RKO (cell line): ENCODE measurements at regions not wholly inside any gene's neighbourhood (a gene's known extent, or its start where the extent isn't known, plus 50 kb on each side); places are given as distances from the start of the nearest gene placed in this dataset.

ENCODE experiments used
- DNase-seq: peaks from one replicate; pipeline ENCODE4 v3.0.0-alpha.2; 2016; ENCODE audit warnings: low spot score

GRCh38 chr14:55938249-55938791 is 179.9 kb upstream of the PELI2 start:
- DNase-seq, result no peak

GRCh38 chr14:55942076-55942654 is 176.0 kb upstream of the PELI2 start:
- DNase-seq, result no peak

- DNase-seq, result no peak
Observed at GRCh38 chr14:55942826-55943225, 175.4 kb upstream of the PELI2 start.

- DNase-seq, result no peak
Observed at GRCh38 chr14:55944757-55945156, 173.5 kb upstream of the PELI2 start.

GRCh38 chr14:55946231-55946630 is 172.0 kb upstream of the PELI2 start:
- DNase-seq, result no peak

- no peak for DNase-seq
Observed at GRCh38 chr14:55948399-55948798, 169.8 kb upstream of the PELI2 start.

GRCh38 chr14:55949708-55950107 is 168.5 kb upstream of the PELI2 start:
- DNase-seq, result no peak

- DNase-seq, result no peak
Observed at GRCh38 chr14:55950135-55950534, 168.1 kb upstream of the PELI2 start.

- no peak for DNase-seq
Observed at GRCh38 chr14:55951341-55952206, 166.6 kb upstream of the PELI2 start.

- DNase-seq, result no peak
Observed at GRCh38 chr14:55954108-55954507, 164.1 kb upstream of the PELI2 start.

GRCh38 chr14:55955175-55955574 is 163.0 kb upstream of the PELI2 start:
- DNase-seq, result no peak

- DNase-seq, result no peak
Observed at GRCh38 chr14:55957950-55958349, 160.3 kb upstream of the PELI2 start.

- DNase-seq, result no peak
Observed at GRCh38 chr14:55963295-55963694, 154.9 kb upstream of the PELI2 start.

GRCh38 chr14:55964091-55964490 is 154.1 kb upstream of the PELI2 start:
- DNase-seq, result no peak

GRCh38 chr14:55964821-55965220 is 153.4 kb upstream of the PELI2 start:
- no peak for DNase-seq

GRCh38 chr14:55965851-55966250 is 152.4 kb upstream of the PELI2 start:
- DNase-seq, result no peak

GRCh38 chr14:55968741-55969140 is 149.5 kb upstream of the PELI2 start:
- no peak for DNase-seq

- no peak for DNase-seq
Observed at GRCh38 chr14:55973285-55973800, 144.9 kb upstream of the PELI2 start.

- no peak for DNase-seq
Observed at GRCh38 chr14:55973911-55974630, 144.1 kb upstream of the PELI2 start.

GRCh38 chr14:55975281-55975910 is 142.8 kb upstream of the PELI2 start:
- no peak for DNase-seq

GRCh38 chr14:55976219-55976618 is 142.0 kb upstream of the PELI2 start:
- DNase-seq, result no peak

- no peak for DNase-seq
Observed at GRCh38 chr14:55976655-55977054, 141.6 kb upstream of the PELI2 start.
